SK-N-SH (cell line): ENCODE measurements at regions not wholly inside any gene's neighbourhood (a gene's known extent, or its start where the extent isn't known, plus 50 kb on each side); places are given as distances from the start of the nearest gene placed in this dataset.

Experiments used
- EP300 ChIP-seq, 2 experiments: IDR thresholded peaks; 2 replicates each; pipeline versions ENCODE4 v1.4.0 to v1.6.1; 2012; ENCODE audit warnings: borderline replicate concordance in 1 of 2, low read depth in 1 of 2, low read length in 1 of 2
- JUND ChIP-seq: IDR thresholded peaks from 2 replicates; pipeline ENCODE4 v1.4.0; 2012
- POLR2AphosphoS5 ChIP-seq: IDR thresholded peaks from 2 replicates; pipeline ENCODE4 v1.6.1; 2012; ENCODE audit warnings: low read depth, low read length
- RAD21 ChIP-seq: IDR thresholded peaks from 2 replicates; pipeline ENCODE4 v1.6.1; 2012; ENCODE audit warnings: mild to moderate bottlenecking, low read length
- SIN3A ChIP-seq: IDR thresholded peaks from 2 replicates; pipeline ENCODE4 v1.6.1; 2012; ENCODE audit warnings: low read depth, mild to moderate bottlenecking, low read length, moderate library complexity, borderline replicate concordance
- YY1 ChIP-seq: IDR thresholded peaks from 2 replicates; pipeline ENCODE4 v1.4.0; 2012; ENCODE audit warnings: low read depth, mild to moderate bottlenecking
- TF ChIP-seq, protein P1 (sequence below): fragments of 200-600 bp; sonication (generic); IDR thresholded peaks from 2 replicates; pipeline ENCODE4 v1.6.1; 2017; ENCODE audit warnings: antibody characterized with exemption, mild to moderate bottlenecking, moderate library complexity
- TF ChIP-seq, protein P2 (sequence below): IDR thresholded peaks from 2 replicates; pipeline ENCODE4 v1.4.0; 2012; ENCODE audit warnings: low read depth

DNA sequence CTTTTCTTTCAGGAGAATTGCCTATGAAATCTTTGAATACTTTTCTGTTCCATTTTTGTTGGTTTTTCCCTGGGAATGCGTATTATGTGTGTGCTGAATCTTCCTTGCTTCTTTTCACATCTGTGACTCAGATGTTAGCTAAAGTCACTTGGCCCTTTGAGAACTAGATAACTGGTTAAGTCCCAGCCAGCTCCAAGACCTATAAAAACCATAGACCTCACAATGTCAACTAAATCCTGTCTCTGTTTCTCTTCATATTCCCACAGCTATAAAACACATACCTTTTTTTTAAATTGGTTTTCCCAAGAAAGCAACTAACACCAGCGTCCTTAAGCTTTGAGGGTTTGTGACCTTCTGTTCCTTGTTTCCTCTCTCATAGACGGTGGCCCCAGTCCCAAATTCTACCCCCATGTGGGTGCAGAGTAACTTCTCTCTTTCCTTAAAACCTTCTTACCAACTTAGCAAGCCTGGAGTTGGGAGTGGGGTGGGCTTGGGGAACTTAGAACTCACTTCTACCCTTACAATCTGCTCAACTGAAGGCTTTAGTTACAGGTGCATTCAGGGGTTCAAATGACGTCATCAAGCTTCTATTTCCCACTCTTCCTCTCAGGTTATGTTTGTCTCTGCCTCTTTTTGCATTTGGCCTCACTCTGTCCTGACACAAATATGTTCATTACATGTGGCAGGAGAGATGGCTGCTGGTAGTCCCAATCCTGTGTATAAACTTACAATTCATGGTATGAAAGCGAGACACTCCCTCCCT lies 58.1 kb upstream of the TGIF1 start:
- TF ChIP-seq, protein P1, sequence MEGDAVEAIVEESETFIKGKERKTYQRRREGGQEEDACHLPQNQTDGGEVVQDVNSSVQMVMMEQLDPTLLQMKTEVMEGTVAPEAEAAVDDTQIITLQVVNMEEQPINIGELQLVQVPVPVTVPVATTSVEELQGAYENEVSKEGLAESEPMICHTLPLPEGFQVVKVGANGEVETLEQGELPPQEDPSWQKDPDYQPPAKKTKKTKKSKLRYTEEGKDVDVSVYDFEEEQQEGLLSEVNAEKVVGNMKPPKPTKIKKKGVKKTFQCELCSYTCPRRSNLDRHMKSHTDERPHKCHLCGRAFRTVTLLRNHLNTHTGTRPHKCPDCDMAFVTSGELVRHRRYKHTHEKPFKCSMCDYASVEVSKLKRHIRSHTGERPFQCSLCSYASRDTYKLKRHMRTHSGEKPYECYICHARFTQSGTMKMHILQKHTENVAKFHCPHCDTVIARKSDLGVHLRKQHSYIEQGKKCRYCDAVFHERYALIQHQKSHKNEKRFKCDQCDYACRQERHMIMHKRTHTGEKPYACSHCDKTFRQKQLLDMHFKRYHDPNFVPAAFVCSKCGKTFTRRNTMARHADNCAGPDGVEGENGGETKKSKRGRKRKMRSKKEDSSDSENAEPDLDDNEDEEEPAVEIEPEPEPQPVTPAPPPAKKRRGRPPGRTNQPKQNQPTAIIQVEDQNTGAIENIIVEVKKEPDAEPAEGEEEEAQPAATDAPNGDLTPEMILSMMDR, result no peak
- TF ChIP-seq RAD21 (no peak), YY1 (no peak), JUND (no peak), POLR2AphosphoS5 (no peak), EP300 (IDR thresholded peaks at IDR 0.05; ENCODE audit: borderline replicate concordance in 1 of 2, low read depth in 1 of 2, low read length in 1 of 2) (no peak), SIN3A (no peak)
- TF ChIP-seq, protein P2, sequence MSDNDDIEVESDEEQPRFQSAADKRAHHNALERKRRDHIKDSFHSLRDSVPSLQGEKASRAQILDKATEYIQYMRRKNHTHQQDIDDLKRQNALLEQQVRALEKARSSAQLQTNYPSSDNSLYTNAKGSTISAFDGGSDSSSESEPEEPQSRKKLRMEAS, result no peak
